Activated CD4-positive, alpha-beta T cell treated with anti-CD3 and anti-CD28 coated beads, Interleukin-2, Interleukin-6, amounts not matched to agents 100 ng/mL and 50 ng/mL, durations not matched to agents 16 hours and 8 hours (primary cell): ENCODE measurements at regions not wholly inside any gene's neighbourhood (a gene's known extent, or its start where the extent isn't known, plus 50 kb on each side); places are given as distances from the start of the nearest gene placed in this dataset.
A peak's percentile ranks its signal among the peaks of the same experiment; 100 is the strongest.

ENCODE experiments used
- DNase-seq: peaks from one replicate; pipeline ENCODE4 v3.0.0-alpha.2; 2020

DNA sequence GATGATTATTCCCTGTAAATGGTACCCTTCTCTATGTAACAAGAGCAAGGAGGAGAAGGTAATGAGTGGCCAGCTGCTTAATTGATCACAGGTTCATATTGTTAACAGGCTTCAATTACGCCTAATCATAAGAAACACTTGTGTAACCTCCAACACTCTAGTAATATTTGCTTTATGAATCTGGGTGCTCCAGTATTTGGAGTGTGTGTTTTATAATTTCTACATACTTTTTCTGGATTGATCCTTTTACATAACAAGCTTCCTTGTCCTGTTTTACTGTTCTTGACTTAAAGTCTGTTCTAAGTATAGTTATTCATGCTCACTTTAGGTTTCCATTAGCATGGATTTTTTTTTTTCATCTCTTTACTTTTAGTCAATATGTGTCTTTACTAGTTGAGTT lies 984.2 kb downstream of the AMY1C start:
- no peak for DNase-seq

DNA sequence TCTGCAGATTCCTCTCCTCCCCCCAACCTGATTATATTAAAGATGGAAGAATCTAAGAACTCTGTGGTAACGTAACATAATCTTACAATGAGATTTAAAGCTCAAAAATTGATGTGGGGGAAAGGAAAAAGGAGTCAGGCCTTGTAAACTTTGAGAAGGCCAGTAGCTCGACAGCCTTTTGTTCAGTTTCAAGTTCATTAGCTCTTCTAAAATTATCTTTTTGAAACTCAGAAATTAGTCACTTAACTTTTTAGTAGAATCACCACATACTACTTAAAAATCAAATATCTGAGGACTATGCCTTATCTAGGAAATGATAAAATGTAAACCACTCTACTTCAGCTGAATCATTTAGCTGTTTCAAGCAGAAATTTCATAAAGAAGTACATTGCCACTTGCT lies 996.2 kb downstream of the AMY1C start:
- DNase-seq, result no peak

DNA sequence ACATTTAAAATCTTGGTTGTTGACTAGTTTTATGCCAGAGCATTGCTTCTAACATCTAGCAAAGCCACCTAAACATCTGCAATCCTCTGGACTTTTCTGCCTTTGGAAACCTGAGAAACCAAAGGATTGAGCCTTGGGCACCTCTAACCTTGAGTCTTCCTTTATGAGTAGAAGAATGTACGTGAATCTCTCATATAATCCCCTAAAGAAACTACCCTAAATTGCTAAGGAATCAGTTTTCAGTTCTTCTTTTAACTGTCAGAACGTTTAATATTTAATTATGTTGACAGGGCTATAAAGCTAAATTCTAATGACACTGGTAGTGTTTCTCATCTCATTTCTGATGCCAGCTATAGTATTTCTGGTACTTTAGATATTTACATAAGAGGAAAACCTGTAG lies 997.3 kb downstream of the AMY1C start:
- DNase-seq, result no peak

DNA sequence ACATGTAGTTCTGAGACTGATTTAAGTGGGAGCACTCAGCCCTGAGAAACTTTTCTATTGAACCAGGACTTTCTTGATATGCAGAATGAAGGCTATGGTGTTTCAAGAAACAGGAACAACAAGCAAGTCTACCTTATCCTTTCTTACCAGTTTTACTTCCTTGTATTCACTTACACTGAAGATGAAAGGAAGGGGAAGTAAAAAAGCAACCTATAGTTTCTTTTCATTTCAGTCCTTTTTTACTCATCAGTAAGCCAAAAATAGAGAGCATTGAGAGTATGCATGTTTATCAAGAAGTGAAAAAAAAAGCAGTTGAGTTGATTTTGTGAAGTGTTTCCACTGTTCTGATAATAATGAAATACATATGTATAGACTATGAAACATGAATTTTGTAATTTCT lies 1010.3 kb downstream of the AMY1C start:
- no peak for DNase-seq

DNA sequence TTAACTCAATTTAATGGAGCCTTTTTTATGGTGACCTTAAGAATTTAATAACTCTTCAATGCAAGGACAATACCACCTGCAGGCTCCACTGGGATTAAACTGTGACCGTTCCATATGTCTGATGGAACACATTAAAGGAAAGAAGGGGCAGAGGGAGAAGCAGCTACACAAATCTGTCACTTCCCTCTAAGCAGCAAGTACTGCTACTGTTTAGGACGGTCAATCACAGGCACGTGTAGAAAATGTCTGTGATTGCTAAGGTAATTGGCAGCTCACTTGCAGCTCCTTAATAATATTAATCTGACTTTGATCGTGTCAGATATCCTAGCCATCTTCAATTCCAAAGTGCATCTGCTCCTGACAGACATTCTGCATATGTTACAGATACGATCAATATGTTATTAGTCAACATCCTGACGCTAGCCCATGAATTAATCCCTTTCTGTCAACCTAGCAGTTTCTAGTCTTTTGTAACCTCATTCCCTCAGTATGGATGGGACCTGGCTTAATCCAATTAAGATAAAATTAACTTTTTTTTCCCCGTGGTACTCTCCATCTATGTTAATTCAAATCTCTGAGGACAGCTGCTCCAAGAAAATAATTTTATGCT lies 1012.4 kb downstream of the AMY1C start:
- DNase-seq, result no peak

DNA sequence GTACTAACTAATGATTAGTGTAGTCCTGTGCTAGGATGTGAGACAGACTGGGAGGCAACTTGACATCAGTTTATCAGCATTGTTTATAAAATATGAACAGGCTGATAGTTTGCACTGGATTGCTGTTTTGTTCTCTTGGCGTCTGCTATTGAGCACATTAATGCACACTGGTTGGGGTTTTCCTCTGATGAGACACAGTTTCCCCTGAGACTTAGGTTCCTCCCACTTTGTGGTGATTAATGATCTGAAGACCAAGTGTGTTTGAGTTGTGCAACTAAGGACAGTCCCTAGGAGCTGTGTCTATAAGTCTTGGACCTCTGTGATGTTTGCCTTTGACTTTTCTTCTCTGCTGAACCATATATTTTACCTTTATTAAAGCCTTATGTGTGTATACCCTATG lies 1015.4 kb downstream of the AMY1C start:
- no peak for DNase-seq

DNA sequence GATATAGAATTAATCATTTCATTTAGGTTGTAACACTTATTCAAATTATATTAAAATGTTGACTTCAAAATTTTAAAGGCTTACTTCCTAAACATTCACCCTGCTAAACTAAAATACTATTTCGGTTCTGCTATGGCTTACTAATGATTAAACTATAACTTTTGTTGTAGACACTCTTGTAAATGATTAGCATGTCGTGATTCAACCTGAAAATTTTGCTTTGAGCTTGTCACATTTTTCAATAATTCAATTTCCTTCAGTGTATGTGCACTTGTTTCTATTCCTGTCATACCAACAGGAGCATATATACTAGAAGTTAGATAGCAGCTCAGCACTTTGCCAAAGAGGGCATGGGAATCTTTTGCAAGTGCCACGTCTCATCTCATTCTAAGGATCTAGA lies 1018.8 kb downstream of the AMY1C start:
- DNase-seq, result no peak

DNA sequence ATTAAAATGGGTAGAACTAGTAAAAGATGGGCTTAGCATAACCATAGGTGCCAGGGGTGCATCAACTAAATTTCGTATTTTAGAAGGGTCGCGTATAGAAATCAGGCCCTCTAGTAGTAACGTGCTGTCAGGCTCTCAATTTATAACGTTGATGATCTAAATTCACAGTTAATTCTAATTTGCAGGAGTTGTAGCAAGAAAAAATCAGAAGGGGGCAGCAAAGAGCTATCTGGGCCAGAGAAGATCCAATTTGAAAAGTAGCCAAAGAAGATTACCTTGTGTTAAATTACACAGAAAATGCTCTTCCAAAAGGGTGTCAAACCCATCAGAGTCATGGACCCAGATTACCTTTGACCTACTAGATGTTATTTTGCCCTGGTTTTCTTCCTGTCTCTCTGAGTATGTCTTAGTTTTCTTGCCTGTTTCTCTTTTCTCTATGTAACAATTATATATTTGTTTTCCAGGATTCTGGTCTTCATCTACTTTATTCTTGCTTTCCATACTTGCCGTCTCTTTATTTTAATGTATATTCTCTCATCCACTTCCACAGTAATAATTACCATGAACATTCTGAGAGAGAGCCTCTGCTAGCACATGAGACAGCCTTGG lies 1030.9 kb downstream of the AMY1C start:
- DNase-seq, result peak; percentile 38

DNA sequence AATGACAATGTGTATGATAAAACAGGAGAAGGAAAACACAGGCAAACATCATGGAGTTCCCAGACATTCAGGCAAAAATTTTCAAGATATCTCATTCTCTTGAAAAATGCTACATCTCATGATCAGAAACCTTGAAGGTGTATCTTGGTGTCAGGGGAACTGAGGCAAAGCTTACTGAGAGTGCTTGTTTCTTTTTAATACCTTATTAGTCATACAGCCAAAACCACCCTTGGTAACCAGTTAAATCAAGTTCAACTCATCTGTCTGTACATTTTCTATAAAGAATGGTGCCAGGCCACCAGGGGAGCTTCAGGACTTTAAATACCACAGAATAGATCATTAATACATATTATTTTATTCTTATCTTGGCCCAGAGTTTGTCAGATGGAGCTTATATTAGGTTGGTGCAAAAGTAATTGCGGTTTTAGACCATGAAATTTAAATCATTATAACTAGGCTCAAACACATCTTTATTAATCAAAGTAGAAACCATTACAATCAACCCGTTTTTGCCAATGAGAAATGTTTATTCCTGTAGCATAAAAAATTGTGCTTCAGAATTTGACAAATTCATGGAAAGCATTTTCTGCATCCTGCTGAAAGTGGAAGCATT lies 1036.0 kb downstream of the AMY1C start:
- no peak for DNase-seq

DNA sequence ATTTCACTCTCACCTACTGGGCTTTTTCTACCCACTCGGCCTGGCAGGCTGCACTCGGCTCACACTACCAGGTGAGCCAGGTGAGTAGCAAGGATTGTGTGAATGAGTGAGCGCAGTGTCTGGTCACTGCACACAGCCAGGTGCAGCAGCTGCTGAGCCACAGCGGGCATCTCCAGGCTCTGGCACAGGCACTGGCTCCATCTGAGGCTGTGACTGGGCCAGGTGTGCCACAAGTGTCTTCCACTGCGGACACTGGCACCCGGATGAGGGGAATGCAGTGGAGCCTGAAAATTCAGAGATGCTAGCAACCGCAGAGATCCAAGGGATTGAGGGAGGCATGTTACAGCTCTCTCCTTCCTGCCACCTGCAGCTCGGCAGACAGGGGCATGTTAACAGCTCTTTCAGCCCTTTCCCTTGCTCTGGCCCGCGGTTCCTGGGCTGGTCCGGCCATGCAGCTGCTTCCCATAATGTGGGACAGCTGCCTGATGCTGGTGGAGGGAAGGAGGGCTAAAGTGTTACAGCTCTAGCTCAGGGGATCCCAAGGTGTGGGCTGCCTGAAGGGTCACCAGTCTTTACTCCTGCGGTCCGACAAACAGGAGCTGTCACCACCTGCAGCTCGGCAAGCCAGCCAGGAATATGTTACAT lies 1038.3 kb downstream of the AMY1C start:
- DNase-seq, result no peak

DNA sequence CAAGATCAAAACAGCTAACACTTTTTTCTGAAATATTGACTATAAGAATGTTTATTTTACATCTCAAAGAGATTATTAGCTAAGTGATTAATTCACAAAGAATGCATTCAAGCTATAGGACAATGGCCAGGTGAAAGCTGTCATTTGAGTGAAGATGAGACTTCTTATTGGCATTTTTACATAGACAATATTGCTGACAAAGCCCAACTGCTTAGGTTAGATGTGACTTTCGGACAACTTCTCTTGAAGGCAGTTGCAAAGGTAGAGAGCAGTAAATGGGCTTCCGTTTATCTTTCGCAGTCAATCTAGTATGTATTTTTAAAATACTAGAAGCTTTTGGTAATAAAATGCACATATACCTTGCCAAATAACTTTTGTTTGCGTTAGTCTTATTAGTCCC lies 1041.3 kb downstream of the AMY1C start:
- no peak for DNase-seq

DNA sequence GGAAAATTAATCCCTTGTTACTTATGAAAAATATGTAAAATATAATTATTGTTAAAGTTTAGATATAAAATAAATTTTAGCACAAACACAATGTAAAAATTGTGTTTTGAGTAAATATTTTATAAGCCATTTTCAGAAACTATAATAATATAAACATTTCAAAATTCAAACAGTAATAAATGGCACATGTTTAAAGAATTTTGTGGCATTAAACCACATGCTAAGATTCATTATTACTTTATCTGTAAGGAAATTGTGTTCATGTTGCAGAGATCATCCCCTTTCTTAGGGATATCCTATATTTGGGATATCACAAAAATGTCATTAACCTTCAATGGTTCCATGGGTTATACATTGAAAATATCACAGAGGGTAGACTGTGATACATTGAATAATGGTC lies 1044.3 kb downstream of the AMY1C start:
- DNase-seq, result no peak

DNA sequence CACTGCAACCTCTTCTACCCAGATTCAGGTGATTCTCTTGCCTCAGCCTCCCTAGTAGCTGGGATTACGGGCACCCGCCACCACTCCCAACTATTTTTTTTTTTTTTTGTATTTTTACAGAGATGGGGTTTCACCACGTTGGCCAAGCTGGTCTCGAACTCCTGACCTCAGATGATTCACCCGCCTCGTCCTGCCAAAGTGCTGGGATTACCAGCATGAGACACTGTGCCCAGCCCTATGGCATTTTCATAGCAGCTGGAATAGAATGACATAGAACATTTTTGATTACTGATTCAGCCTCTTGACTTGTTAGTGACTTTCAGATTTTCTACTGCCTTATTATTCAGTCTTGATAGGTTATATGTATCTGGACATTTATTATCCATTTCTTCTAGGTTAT lies 1046.2 kb downstream of the AMY1C start:
- no peak for DNase-seq

DNA sequence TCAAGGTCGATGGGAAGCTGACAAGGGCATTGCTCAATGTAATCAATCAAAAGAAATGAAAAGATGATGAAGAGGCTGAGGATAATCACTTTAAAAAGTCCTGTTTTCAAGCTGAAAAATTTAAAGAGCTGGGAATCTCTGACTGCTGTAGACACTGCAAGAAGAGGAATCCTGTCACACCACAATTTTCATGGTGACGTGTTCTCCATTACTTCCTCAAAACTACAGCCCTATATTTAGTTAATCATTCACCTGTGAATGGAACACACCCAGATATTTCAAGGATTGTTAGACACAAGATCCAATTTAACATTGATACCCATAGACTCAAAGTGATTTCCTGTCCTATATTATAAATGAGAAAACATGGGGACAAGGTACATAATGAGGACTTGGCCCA lies 1048.3 kb downstream of the AMY1C start:
- DNase-seq, result no peak

DNA sequence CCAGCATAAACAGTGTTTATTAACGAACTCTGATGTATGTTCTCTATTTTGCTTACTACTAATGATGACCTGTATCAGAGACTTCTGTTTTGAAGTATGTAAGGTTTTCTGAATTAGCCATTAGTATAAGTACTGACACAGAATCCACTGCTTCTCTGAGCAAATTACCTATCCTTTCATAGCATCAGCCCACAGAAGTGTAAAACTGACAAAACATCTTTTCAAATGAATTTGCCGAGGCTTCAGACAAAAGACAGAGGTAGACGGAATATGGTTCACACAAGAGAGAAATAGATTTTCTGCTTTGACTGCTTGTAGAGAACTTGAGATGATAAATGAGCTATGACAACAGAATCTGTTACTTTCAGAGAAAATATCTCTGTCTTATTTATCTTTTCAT lies 1051.6 kb downstream of the AMY1C start:
- DNase-seq, result no peak

DNA sequence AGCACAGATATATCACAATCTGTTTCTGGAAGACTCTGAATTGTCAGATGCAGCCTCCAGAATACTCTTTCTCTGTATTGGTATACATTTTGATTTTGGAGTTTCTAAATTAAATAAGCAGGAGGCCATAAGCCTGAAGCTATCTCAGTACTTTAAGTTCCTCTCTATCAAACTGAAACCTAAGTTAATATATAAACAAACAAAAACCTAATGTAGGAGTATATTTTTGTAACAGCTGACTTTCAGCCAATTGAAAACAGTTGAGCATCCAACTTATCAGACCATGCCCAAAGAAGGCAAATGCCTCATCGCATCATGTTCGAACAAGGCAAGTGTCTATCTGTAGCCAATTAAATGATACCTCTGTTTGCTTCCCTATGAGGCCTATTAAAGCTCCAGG lies 1054.4 kb downstream of the AMY1C start:
- no peak for DNase-seq

DNA sequence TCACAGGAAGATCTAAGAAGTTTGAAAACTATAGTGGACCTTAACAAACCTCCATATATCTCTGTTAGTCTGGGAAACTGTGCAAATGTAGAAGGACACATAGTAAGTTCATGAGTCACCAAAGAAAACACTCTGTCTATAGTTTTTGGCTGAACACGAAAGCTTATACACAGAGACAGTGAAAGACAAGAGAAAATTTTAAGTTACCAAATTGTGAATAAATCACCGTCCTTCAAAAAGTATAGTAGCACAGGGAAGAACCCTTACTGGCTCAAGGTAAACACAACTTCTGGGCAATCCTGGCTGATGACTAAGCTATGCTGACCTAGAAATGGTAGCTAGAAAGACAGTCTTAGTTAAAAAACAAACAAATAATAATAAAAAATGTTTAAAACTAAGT lies 1057.9 kb downstream of the AMY1C start:
- DNase-seq, result no peak

DNA sequence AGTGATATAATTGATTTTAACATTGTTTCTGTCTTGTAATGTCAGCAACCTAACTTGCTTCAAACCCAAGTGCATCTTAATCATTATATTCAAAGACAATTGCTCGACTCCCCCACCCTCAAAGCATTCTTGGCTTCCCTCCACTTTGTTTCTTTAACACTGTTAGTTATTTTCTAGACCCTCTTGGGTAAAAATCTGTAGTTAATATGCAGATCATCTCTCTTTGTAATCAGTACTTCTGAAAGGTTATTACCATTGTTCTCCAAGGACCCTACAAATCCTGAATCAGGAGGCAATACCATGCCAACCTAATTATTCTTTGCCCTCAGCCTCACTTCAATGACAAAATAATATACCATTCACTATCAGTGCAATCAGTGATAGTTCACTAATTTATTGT lies 1075.7 kb downstream of the AMY1C start:
- DNase-seq, result no peak

DNA sequence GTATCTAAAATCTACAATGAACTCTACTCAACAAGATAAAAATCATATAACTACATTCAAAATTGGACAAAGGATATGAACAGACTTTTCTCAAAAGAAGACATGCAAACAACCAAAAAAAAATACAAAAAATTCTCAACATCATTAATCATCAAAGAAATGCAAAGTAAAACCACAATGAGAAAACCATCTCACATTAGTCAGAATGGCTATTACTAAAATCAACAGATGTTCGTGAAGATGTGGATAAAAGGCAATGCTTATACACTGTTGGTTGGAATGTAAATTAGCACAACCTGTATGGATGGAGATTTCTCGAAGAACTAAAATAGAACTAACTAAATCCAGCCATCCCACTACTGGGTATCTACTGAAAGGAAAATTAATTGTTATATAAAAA lies 1080.8 kb downstream of the AMY1C start:
- DNase-seq, result no peak

DNA sequence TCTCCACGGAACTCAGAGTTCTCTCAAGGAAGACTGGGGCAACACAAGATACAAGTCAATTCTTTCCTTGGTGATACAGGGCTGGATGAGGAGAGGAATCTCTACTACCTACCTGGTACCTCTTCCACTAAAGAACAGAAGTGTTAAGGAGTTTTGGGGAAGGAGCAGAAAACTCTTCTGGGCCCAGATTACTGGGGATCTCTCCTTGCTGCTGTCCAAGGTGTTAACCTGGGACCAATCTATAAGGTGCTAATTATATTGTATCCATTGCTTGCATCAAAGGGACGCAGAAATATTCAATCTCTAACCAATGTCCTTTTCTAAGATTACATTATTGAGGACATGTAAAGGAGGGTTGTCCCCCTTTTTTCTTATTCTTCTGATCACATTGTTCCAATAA lies 1102.5 kb downstream of the AMY1C start:
- DNase-seq, result no peak

DNA sequence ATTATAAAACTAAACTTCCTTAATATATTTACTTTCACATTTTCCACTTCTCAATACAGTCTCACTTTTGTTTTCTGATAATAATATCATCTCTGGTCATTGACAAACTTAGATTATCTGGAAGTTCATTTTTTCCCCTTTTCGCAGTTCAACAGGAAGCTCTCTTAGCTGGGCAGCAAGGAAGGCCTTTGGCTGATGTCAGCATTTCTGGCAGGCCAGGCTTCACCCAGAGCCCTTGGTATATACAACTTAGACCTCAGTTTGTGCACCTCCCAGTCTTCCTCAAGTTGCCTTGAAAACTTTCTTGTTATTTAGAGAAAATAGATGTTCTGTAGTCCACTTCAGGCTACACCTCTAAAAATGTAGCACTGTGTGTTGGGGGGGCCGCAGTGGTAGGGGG lies 1103.6 kb downstream of the AMY1C start:
- no peak for DNase-seq

DNA sequence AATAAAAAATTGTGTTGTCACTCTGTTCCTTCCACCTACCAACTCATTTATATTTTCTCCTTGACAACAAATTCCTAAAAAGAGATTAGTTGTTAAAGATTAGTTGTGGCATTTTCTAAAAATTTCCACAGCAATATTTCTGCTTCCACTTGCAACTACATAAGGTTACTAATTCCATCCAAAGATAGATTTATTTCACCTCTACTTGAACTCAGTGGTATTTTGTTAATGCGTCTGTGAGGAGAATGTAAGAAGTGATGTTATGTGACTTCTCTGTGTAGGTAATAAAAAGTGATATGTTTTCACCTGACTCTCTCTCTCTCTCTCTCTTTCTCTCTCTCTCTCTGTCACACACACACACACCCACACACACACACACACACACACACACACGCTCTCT lies 1104.8 kb downstream of the AMY1C start:
- DNase-seq, result no peak

DNA sequence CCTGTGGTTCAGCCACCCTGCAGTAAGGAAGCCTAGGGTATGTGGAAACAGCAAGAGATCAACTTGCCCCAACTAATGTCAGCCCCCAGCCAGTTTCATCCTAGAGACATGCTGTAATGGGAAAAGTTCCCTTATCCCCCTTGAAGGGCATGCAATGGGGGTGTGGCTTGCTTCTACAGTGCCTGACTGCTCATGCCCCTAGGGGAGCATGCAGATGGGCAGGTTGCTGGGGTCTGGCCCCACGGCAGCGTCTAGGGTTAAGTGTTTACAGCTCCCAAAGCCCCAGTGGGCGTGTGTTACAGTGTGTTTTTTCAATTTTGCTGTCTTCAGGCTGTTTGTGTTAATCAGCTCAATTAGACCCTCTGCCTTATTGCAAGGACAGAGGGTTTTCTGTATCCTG lies 1105.9 kb downstream of the AMY1C start:
- DNase-seq, result no peak

DNA sequence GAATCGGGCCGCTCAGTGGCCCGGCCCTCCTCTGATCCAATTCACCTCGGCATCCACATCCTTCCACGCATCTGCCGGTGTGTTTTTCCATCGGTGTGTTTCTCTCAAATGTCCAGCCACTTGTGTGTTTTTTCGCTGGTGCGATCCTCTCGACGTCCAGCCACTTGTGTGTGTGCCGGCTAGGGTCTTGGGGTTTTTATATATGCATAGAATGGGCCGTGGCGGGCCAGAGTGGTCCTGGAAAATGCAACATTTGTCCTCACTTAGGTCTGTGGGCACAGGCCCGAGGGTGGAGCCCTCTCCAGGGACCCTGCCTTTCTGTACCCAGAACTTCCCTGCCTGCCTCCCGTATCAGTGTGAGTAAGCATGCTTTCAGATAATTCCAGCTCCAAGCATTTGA lies 1106.4 kb downstream of the AMY1C start:
- no peak for DNase-seq

DNA sequence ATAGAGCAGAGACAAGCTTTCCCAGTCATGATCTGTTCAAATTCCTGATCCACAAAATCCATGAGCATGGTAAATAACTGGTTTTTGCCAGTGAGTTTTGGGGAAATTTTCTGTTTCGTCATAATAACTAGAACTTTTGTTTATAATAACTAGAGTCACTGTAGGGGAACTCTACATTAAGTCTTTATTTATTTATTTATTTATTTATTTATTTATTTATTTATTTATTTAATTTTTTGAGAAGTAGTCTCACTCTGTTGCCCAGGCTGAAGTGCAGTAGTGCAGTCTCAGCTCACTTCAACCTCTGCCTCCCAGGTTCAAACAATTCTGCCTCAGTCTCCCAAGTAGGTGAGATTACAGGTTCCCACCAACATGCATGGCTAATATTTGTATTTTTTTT lies 1106.8 kb downstream of the AMY1C start:
- DNase-seq, result no peak
